ENCODE measurements at regions not wholly inside any gene's neighbourhood (a gene's known extent, or its start where the extent isn't known, plus 50 kb on each side); places are given as distances from the start of the nearest gene placed in this dataset.

DNA sequence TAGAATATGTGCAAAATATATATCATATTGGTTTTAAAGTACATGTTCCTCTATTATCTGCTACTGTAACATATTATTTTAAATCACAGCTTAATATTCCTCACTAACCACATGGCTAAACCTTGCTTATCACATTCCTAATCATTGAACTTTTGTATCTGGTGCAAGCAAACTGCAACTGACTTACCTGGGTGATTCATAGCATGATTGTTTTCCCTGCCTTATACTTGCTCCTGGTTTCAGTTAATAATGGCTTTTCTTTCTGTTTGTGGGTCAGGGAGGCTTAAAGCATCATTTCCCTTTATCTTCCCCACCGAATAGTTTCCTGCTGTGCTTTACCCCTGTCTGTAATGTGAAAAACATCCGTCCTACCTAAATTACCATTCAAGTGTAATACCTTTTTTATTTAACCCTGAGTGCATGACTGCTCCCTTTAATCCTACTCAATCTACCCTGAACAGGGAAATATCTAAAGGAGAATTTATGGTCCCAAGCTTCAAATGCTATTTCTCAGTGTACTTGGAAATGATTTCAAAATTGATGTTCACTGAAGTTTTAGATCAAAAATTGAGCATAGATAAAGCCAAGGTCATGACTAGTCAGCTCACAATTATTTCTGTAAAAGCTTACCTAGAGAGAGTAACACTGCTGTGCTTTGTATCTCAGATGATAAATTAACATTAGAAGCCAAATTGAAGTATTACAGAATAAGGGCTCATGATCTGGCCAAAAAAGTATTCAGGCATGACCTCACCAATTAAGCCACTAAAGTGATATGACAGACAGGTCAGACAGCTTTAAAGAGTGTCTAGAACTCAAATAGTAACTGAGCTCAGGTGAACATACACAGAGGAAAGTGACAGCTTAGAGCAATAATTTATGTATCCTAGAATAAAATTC is 507.1 kb downstream of the BRINP3 start:
- no peak for DNase-seq (ENCODE audit: low spot score)
- TF ChIP-seq, protein P1, sequence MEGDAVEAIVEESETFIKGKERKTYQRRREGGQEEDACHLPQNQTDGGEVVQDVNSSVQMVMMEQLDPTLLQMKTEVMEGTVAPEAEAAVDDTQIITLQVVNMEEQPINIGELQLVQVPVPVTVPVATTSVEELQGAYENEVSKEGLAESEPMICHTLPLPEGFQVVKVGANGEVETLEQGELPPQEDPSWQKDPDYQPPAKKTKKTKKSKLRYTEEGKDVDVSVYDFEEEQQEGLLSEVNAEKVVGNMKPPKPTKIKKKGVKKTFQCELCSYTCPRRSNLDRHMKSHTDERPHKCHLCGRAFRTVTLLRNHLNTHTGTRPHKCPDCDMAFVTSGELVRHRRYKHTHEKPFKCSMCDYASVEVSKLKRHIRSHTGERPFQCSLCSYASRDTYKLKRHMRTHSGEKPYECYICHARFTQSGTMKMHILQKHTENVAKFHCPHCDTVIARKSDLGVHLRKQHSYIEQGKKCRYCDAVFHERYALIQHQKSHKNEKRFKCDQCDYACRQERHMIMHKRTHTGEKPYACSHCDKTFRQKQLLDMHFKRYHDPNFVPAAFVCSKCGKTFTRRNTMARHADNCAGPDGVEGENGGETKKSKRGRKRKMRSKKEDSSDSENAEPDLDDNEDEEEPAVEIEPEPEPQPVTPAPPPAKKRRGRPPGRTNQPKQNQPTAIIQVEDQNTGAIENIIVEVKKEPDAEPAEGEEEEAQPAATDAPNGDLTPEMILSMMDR (IDR thresholded peaks at IDR 0.05; ENCODE audit: borderline replicate concordance, control extremely low read depth, extremely low read depth, insufficient read depth, missing control alignments): no peak
- in situ Hi-C loops (cut with MboI; ENCODE audit: low sequenced_read_pairs, unreplicated experiment): no loop called here

DNA sequence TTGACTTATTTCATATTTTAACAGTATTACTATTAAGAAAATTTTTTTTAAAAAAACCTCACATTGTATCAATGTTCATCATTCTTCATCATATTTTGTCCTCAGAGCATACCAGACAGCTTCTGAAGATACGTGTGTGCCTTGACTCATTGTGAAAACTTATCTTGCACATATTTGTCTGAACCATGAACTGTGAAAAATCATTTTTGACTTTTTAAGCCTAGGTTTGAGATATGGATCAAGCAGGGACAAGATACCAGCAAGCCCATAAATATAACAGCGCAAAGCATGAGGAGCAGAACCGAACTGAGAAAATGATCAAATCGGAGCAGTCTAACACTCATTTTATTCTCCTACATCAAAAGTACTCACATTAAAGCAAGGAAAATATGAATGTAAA is 506.0 kb downstream of the BRINP3 start:
- in situ Hi-C loops (cut with MboI; ENCODE audit: low sequenced_read_pairs, unreplicated experiment): no loop called here
- no peak for DNase-seq (ENCODE audit: low spot score)
- TF ChIP-seq, protein P1 (IDR thresholded peaks at IDR 0.05; ENCODE audit: borderline replicate concordance, control extremely low read depth, extremely low read depth, insufficient read depth, missing control alignments): no peak

DNA sequence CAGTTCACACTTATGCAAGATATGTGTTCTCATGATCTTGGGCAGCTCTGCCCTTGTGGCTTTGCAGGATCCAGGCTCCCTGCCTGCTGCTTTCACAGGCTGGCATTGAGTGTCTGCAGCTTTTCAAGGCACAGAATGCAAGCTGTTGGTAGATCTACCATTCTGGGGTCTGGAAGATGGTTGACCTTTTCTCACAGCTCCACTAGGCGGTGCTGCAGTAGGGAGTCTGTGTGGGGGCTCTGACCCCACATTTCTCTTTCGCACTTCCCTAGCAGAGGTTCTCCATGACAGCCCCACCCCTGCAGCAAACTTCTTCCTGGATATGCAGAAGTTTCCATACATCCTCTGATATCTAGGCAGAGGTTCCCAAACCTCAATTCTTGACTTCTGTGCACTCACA is 500.5 kb downstream of the BRINP3 start:
- in situ Hi-C loops (cut with MboI; ENCODE audit: low sequenced_read_pairs, unreplicated experiment): no loop called here
- TF ChIP-seq, protein P1 (IDR thresholded peaks at IDR 0.05; ENCODE audit: borderline replicate concordance, control extremely low read depth, extremely low read depth, insufficient read depth, missing control alignments): no peak
- no peak for DNase-seq (ENCODE audit: low spot score)

DNA sequence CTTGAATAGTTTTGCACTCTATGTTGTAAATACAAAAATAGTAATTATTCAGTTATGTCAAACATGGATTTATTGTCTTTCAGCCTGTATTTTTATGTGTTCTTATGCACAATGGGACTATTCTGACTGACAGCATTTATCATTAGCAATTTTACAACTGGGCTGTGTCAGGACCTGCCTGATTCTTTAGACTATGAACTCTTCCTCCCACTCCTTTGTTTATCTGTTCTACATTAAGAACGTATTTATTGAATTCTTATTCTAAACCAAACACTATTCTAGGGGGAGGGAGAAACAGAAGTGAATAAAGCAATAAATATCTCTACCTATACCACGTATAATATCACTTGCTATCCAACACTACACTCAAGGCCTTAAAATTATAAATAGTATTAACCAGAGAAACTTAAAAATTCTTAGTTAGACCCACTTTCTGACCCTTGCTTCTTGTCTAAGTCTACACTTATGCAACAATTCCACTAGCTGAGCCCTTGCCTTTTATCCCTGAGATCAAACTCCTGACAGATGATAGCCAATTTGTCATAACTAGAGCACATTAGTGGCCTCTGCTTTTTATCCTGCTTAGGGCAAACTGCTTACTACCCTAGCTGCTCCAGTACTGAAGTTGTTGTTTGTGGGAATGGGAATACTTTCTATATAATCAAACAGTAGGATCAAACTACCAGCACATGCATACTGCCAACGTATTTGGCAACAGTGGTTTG is 494.3 kb downstream of the BRINP3 start:
- TF ChIP-seq, protein P1 (IDR thresholded peaks at IDR 0.05; ENCODE audit: borderline replicate concordance, control extremely low read depth, extremely low read depth, insufficient read depth, missing control alignments): no peak
- in situ Hi-C loops (cut with MboI; ENCODE audit: low sequenced_read_pairs, unreplicated experiment): no loop called here

DNA sequence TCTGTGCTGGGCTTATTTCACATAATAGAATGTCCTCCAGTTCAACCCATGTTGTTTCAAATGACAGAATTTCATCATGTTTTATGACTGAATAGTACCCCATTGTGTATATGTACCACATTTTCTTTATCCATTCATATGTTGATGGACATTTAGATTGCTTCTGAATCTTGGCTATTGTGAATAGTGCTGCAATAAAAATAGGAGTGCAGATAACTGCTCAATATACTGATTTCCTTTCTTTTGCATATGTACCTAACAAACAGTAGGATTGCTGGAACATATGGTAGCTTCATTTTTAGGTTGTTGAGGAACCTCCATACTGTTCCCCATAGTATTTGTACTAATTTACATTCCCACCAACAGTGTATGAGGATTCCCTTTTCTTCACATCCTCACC is 491.1 kb downstream of the BRINP3 start:
- TF ChIP-seq, protein P1 (IDR thresholded peaks at IDR 0.05; ENCODE audit: borderline replicate concordance, control extremely low read depth, extremely low read depth, insufficient read depth, missing control alignments): no peak
- in situ Hi-C loops (cut with MboI; ENCODE audit: low sequenced_read_pairs, unreplicated experiment): no loop called here

More for the DNA sequence above, 494.3 kb downstream of the BRINP3 start:
- no peak for DNase-seq (ENCODE audit: low spot score)

DNA sequence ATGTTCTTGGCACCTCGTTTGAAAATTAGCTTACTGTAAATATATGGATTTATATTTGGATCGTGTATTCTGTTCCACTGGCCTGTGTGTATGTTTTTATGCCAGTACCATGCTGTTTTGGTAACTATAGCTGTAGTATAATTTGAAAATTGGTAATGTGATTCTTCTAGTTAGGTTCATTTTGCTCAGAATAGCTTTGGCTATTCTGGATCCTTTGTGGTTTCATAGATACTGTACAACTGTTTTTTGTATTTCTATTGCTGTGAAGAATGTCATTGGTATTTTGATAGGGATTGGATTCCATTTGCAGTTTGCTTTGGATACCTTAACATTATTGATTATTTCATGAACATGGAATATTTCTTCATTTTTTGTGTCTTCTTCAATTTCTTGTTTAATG is 490.2 kb downstream of the BRINP3 start:
- DNase-seq (ENCODE audit: low spot score): no peak
- TF ChIP-seq, protein P1 (IDR thresholded peaks at IDR 0.05; ENCODE audit: borderline replicate concordance, control extremely low read depth, extremely low read depth, insufficient read depth, missing control alignments): no peak
- in situ Hi-C loops (cut with MboI; ENCODE audit: low sequenced_read_pairs, unreplicated experiment): no loop called here

More for the DNA sequence above, 491.1 kb downstream of the BRINP3 start:
- no peak for DNase-seq (ENCODE audit: low spot score)

Measured in GM13976 (cell line).